HUES6 (cell line): ENCODE measurements at regions not wholly inside any gene's neighbourhood (a gene's known extent, or its start where the extent isn't known, plus 50 kb on each side); places are given as distances from the start of the nearest gene placed in this dataset.
"Not testable (repeated sequence)": the region's sequence is repeated elsewhere in the genome, so short reads cannot be mapped to it uniquely, and the experiment has no call there.

Source experiments
- H3K27ac ChIP-seq: 2 replicates; pipeline ENCODE4 v1.7.0; 2013; ENCODE audit warnings: low read depth, mild to moderate bottlenecking, low read length, inconsistent platforms
- H3K27me3 ChIP-seq: 2 replicates; pipeline ENCODE4 v1.6.1; 2013; ENCODE audit warnings: low read length; ENCODE audit not compliant: control insufficient read depth, insufficient read depth
- H3K36me3 ChIP-seq: 2 replicates; pipeline ENCODE4 v1.6.1; 2013; ENCODE audit warnings: low read length; ENCODE audit not compliant: control insufficient read depth, insufficient read depth
- H3K4me1 ChIP-seq: 2 replicates; pipeline ENCODE4 v1.6.1; 2013; ENCODE audit warnings: low read length; ENCODE audit not compliant: control insufficient read depth, insufficient read depth
- H3K4me3 ChIP-seq: 2 replicates; pipeline ENCODE4 v1.5.1; 2013; ENCODE audit warnings: low read depth, low read length
- H3K9ac ChIP-seq: one replicate; pipeline ENCODE4 v1.6.1; 2013; ENCODE audit warnings: mild to moderate bottlenecking, low read length
- H3K9me3 ChIP-seq: 2 replicates; pipeline ENCODE4 v1.6.1; 2013; ENCODE audit warnings: low read depth, low read length; ENCODE audit not compliant: control insufficient read depth, insufficient read depth

DNA sequence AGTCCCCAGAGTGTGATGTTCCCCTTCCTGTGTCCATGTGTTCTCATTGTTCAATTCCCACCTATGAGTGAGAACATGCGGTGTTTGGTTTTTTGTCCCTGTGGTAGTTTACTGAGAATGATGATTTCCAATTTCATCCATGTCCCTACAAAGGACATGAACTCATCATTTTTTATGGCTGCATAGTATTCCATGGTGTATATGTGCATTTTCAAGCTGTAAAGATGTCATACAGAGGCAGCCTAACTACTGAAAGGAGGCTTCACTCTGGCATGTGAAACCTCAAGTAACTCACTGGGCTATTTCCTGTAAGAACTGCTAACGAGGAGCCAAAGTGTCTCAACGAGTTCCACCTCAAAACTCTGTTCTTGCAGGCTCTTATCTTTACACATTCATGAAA lies 113.8 kb upstream of the FAT1 start:
- H3K9ac ChIP-seq, H3K36me3 ChIP-seq, H3K4me3 ChIP-seq, H3K27me3 ChIP-seq, H3K9me3 ChIP-seq, H3K27ac ChIP-seq, H3K4me1 ChIP-seq: not testable (repeated sequence)

DNA sequence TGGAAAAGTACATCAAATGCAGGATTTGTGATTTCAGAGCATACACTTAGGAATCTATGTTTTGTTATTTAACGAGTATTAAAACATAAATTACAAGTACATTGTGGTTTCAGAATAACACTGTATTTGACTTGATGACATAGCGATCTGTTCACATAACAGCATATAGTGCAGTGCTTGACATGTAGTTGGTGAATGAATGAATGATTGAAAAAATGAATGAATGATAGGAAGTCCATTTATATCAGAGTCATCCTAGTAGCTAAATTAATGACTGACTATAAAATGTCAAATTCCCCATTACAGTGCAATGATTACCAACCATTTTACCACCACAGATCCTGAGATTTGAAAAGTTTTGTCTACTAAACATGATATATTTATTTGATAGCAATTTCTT lies 114.6 kb upstream of the FAT1 start:
- H3K9me3 ChIP-seq: no peaks in the 10 kb centered on the region
- H3K27ac ChIP-seq: no peak overlapping the region
- no peak overlapping the region for H3K9ac ChIP-seq
- H3K36me3 ChIP-seq: no peaks in the 10 kb centered on the region
- no peaks in the 10 kb centered on the region for H3K4me1 ChIP-seq
- H3K27me3 ChIP-seq: no peaks in the 10 kb centered on the region
- H3K4me3 ChIP-seq: no peak overlapping the region

DNA sequence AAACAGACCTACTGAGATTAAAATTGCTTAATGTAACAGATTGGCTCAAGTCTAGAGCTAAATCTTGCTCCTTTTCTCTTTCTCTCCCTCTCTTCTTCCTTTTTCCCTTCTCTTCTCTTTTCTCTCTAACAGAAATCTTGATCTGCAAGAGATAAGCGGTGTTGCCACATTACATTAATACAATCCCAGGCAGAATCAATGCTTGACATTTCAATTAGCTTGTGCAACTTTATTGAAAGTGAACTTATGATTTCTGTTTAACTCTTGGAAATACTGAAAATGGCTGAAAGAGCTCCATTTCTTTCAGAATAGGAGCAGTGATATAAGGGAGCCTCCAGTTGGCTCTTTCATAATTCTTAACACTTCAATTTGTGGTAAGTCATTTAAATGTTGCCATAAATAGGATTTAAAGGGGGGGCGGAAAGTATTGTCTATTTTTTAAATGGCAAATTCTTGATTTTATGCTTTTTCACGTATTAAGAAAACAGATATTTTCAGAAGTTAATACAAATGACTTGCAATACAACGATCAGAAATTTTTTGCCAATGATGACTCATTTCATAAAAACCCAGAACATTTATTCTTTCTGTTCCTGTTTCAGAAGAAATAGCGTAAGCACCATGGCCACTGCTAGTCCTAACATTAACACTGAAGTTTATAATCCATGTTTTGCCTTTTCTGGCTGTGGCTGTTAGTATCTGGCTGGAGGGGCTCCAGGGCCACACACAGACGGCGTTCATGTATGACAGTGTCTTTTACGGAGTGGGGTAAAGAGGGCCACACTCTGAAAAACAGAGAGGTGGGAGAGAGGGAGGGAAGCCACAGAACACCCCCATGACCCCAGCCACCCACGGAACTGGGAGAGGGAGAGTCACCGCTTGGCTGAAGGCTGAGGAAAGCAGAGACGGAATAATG lies 115.7 kb upstream of the FAT1 start:
- Histone ChIP-seq H3K36me3 (no peaks in the 10 kb centered on the region), H3K27me3 (no peaks in the 10 kb centered on the region), H3K4me3 (no peak overlapping the region), H3K9me3 (no peaks in the 10 kb centered on the region), H3K9ac (no peak overlapping the region), H3K27ac (no peak overlapping the region), H3K4me1 (0 out of 2 replicates have a peak, but pooled peaks cover 4% of the 10 kb centered on the region)

DNA sequence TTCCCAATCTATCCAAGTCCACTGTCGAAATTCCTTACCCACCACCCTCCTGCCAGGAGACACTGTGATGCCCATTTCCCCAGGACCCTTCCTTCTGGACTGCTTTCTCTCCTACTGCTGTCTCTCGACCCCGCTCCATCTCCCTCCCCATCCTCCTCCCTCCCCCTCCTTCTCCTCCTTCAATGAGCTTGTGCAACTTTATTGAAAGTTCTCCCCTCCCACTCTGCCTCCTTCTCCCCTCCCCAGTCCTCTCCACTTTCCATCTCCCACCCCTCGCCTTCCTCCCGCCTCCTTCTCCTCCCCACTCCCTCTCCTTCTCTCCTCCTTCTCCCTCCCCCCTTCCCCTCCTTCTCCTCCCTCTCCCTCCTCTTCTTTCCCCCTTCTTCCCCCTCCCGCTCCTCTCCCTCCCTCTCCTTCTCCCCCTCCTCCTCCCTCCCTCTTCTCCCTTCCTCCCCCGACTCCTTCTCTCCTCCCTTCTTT lies 116.6 kb upstream of the FAT1 start:
- Histone ChIP-seq H3K36me3 (no peaks in the 10 kb centered on the region), H3K9me3 (no peaks in the 10 kb centered on the region), H3K4me3 (no peak overlapping the region), H3K27ac (no peak overlapping the region), H3K9ac (no peak overlapping the region), H3K4me1 (0 out of 2 replicates have a peak, but pooled peaks cover 8% of the 10 kb centered on the region), H3K27me3 (no peaks in the 10 kb centered on the region)

DNA sequence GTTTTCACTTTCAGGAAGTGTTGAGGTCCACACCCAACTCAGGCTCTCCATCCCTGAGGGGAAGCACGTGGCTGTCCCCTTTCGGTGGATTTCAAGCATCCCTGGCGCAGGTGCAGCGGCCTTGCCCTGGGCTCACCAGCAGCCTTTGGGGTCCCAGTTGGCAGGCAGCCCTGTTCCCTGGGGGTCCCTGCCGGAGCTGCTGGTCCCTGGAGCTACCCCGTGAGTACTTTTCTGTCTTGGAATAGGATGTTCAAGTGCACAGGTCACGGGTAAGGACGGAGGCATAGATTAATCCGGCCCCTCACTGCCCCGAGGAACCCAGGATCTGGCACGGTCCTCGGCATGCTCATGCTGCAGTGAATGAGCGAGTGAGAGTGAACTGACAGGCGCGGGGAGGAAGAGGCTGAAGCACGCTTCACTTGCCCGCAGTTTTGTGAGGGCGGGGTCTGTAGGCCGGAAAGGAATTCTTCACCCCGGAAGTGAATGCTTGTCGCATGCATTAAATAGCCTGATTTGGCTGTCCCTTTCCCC lies 117.2 kb upstream of the FAT1 start:
- no peak overlapping the region for H3K27ac ChIP-seq
- no peaks in the 10 kb centered on the region for H3K9me3 ChIP-seq
- 0 out of 2 replicates have a peak, but pooled peaks cover 8% of the 10 kb centered on the region for H3K4me1 ChIP-seq
- H3K4me3 ChIP-seq: no peak overlapping the region
- no peaks in the 10 kb centered on the region for H3K27me3 ChIP-seq
- no peaks in the 10 kb centered on the region for H3K36me3 ChIP-seq
- H3K9ac ChIP-seq: no peak overlapping the region

DNA sequence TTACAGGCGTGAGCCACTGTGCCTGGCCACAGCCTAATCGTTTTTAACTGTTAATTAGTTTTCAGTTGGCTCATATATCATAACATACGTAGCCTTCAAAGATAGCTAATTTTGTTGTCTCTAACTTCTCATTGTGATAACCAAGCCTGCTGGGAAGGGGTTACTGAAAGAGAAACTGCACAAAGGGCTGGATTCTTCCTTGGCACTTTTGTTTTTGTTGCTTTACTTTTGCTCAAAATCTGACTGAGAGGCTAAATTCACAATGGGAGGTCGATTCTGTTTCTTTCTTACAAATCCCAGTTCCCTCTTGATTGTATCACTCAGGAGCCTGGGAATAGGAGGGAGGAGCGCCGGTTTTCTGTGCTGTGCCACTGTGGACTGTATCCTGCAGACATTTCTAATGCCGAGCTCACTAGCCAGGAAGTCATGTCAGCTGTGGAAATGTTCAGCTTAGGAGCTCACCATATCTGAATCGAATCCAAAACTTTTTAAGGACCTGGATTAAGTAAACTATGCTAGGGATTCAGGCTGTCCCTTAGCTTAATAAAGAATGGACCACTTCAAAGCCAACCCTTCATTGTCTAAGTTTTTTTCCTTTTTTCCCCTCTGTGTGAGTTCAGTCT lies 120.5 kb upstream of the FAT1 start:
- Histone ChIP-seq H3K4me3 (no peak overlapping the region), H3K9me3 (no peaks in the 10 kb centered on the region), H3K27ac (no peak overlapping the region), H3K4me1 (0 out of 2 replicates have a peak, but pooled peaks cover 8% of the 10 kb centered on the region), H3K27me3 (no peaks in the 10 kb centered on the region), H3K9ac (no peak overlapping the region), H3K36me3 (no peaks in the 10 kb centered on the region)

DNA sequence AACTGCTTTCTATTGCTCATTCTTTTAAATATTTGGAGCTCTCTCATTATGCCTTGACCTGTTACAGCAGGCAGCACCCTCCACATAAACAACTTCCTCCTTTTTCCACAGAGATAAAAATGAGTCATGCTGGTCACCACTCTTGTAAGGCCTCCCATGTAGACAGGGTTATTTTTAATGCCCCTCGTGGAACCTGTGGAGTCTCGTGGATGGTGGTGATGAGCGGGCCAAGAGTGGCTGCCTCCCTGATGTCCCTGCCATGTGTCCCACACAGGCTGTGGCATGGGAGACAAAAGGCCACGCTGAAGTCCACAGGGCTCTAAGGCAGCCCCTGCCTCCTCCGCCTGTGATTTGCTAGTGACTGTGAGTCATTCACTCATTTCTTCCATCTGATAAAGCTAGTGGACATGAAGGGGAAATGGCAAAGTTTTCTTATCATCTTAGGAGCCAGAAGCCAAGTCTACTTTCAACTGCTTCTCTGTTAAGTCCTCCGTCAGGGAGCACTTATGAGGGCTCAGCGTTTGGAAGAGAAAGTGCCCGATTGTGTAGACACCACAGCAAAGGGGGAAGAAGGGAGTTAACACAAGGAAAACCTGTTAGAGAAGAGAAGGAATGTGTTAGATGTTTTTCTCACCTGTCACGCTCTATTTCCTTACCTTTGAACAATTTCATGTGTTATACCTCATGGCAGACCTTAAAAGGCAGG lies 121.6 kb upstream of the FAT1 start:
- Histone ChIP-seq H3K27ac (no peak overlapping the region), H3K9ac (no peak overlapping the region)

DNA sequence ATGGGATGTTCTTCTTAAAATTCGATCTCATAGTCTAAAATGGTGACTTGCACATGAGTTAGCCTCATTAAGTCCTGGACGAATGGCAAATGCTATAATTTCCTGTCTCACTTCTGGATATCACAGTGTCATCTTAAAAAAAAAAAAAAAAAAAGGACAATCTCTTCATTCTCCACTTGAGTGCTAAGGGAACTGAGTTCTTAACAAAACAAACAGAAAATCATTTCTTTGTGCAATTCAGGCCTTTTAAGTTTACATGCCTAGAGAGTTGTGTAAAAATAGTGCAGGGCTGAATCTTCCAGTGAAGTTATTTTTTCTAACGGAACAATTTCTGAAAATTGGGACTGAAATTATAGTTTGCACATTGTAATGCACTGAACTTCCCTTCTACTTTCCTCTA lies 122.8 kb upstream of the FAT1 start:
- Histone ChIP-seq H3K36me3 (no peaks in the 10 kb centered on the region), H3K4me1 (0 out of 2 replicates have a peak, but pooled peaks cover 8% of the 10 kb centered on the region), H3K9ac (no peak overlapping the region), H3K9me3 (peaks cover 2% of the 10 kb centered on the region; the same call in 1 of the 2 replicates), H3K27ac (no peak overlapping the region), H3K4me3 (no peak overlapping the region), H3K27me3 (no peaks in the 10 kb centered on the region)

More for the DNA sequence above, 121.6 kb upstream of the FAT1 start:
- Histone ChIP-seq H3K36me3 (no peaks in the 10 kb centered on the region), H3K4me1 (0 out of 2 replicates have a peak, but pooled peaks cover 8% of the 10 kb centered on the region), H3K27me3 (no peaks in the 10 kb centered on the region), H3K4me3 (no peak overlapping the region), H3K9me3 (no peaks in the 10 kb centered on the region)

DNA sequence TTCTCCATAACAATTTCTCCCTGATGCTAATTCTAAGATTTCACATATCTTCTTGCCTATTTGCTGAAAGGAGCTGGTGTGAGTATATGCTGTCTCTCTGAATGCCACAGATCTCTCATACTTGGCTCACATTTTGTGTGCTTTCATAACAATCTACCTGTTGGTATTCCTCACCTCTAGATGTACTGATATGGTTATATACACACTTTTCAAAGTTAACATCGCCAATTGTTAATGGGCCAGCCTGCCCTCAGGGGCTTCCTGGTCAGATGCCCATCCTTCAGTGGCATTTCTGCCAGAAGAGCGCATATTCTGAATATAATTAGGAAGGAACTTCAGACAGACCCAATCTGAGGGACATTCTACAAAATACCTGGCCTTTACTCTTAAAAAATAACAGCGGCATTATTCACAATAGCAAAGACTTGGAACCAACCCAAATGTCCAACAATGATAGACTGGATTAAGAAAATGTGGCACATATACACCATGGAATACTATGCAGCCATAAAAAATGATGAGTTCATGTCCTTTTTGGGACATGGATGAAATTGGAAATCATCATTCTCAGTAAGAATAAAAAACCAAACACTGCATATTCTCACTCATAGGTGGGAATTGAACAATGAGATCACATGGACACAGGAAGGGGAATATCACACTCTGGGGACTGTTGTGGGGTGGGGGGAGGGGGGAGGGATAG lies 123.9 kb upstream of the FAT1 start:
- H3K9ac ChIP-seq, H3K4me1 ChIP-seq, H3K27me3 ChIP-seq, H3K36me3 ChIP-seq, H3K4me3 ChIP-seq, H3K9me3 ChIP-seq, H3K27ac ChIP-seq: not testable (repeated sequence)

DNA sequence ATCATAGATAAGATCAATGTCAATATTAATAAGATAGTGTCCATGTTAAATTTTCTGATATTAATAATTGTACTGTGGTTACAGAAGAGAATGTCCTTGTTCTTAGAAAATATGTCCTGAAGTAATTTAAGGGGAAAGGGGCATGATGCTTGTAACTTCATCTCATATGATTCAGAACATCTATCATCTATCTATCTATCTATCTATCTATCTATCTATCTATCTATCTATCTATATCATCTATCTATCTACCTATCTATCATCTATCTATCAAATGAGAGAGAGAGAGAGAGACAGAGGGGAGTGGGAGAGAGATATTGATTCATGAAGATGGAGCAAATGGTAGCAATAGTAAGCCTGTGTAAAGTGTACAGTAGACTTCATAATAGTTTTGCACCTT lies 124.8 kb upstream of the FAT1 start:
- Histone ChIP-seq H3K27ac (no peak overlapping the region), H3K36me3 (no peaks in the 10 kb centered on the region), H3K9ac (no peak overlapping the region), H3K4me3 (no peak overlapping the region), H3K27me3 (no peaks in the 10 kb centered on the region), H3K4me1 (0 out of 2 replicates have a peak, but pooled peaks cover 8% of the 10 kb centered on the region), H3K9me3 (peaks cover 2% of the 10 kb centered on the region; the same call in 1 of the 2 replicates)
